IMR-90 (cell line): ENCODE measurements at regions not wholly inside any gene's neighbourhood (a gene's known extent, or its start where the extent isn't known, plus 50 kb on each side); places are given as distances from the start of the nearest gene placed in this dataset.

ENCODE experiments used
- POLR2A ChIP-seq: IDR thresholded peaks from 2 replicates; pipeline ENCODE4 v1.6.1; 2012; ENCODE audit warnings: mild to moderate bottlenecking, low read depth, low read length
- RFX5 ChIP-seq: IDR thresholded peaks from 2 replicates; pipeline ENCODE4 v1.8.0; 2012; ENCODE audit warnings: low read depth, mild to moderate bottlenecking, low read length, moderate library complexity
- TF ChIP-seq, protein P1 (sequence below): conservative IDR thresholded peaks from 2 replicates; pipeline ENCODE4 v1.5.1; 2012; ENCODE audit warnings: mild to moderate bottlenecking, low read depth, low read length, improper control_type of control experiment

DNA sequence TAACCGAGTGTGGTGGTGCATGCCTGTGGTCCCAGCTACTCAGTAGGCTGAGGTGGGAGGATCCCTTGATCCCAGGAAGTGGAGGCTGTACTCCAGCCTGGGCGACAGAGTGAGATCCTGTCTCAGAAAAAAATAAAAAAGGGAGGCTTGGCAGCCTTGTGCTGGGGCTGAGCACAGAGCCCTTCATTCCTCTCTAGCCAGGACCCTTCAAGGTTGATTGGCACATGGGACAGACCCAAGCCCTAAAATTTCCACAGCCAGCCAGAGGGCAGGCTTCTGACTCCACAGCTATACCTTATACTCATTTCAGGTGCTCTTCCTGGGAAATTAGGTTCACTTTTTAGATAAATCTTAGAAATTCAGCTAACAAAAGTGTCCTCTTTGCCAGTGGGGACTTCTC, 553.0 kb upstream of the CPEB2 start:
- TF ChIP-seq, protein P1, sequence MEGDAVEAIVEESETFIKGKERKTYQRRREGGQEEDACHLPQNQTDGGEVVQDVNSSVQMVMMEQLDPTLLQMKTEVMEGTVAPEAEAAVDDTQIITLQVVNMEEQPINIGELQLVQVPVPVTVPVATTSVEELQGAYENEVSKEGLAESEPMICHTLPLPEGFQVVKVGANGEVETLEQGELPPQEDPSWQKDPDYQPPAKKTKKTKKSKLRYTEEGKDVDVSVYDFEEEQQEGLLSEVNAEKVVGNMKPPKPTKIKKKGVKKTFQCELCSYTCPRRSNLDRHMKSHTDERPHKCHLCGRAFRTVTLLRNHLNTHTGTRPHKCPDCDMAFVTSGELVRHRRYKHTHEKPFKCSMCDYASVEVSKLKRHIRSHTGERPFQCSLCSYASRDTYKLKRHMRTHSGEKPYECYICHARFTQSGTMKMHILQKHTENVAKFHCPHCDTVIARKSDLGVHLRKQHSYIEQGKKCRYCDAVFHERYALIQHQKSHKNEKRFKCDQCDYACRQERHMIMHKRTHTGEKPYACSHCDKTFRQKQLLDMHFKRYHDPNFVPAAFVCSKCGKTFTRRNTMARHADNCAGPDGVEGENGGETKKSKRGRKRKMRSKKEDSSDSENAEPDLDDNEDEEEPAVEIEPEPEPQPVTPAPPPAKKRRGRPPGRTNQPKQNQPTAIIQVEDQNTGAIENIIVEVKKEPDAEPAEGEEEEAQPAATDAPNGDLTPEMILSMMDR, result no peak
- TF ChIP-seq RFX5 (no peak), POLR2A (no peak)
